ENCODE measurements at regions not wholly inside any gene's neighbourhood (a gene's known extent, or its start where the extent isn't known, plus 50 kb on each side); places are given as distances from the start of the nearest gene placed in this dataset.

DNA sequence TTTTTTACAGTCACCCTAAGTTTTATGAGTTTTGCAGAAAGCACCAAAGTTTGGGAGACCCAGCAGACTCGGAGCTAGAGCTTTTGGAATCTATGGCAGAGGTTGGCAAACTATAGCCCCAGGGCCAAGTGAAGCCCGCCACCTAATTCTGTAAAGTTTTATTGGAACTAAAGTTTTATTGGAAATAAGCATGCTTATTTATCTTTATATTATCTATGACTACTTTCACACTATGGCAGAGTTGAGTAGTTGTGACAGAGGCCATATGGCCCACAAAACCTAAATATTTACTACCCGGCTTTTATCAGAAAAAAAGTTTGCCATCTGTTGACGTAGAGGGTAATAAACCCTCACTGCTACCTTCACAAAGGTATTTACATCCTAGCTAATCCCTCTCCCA lies 267.6 kb downstream of the GPAM start:
- no peak for TF ChIP-seq CTCF (IDR thresholded peaks at IDR 0.05 in 2 of 3, conservative IDR thresholded peaks at IDR 0.05 in 1 of 3; ENCODE audit: control insufficient read depth in 2 of 3, extremely low read depth in 1 of 3, insufficient read depth in 1 of 3, low read depth in 3 of 3, low read length in 3 of 3)
- no peak for TF ChIP-seq REST (IDR thresholded peaks at IDR 0.05; ENCODE audit: low read depth, low read length)
- TF ChIP-seq STAT3 (IDR thresholded peaks at IDR 0.05; ENCODE audit: low read depth, low read length), result no peak
- TF ChIP-seq SIX5 (IDR thresholded peaks at IDR 0.05; ENCODE audit: low read depth, low read length, severe bottlenecking), result no peak
- no peak for TF ChIP-seq ASH2L (IDR thresholded peaks at IDR 0.05; ENCODE audit: borderline replicate concordance, low read depth)
